Stimulated activated CD4-positive, alpha-beta T cell treated with anti-CD3 and anti-CD28 coated beads, Interleukin-4, amount 100 ng/mL, for 48 hours (primary cell): ENCODE measurements at regions not wholly inside any gene's neighbourhood (a gene's known extent, or its start where the extent isn't known, plus 50 kb on each side); places are given as distances from the start of the nearest gene placed in this dataset.
A peak's percentile ranks its signal among the peaks of the same experiment; 100 is the strongest.
"Not testable (repeated sequence)": the region's sequence is repeated elsewhere in the genome, so short reads cannot be mapped to it uniquely, and the experiment has no call there.

Source experiments
- DNase-seq, 2 donors: peaks; one replicate each; pipeline ENCODE4 v3.0.0-alpha.2; 2020; ENCODE audit warnings: low read depth in 2 of 2

GRCh38 chr5:7289634-7290033 lies 106.3 kb upstream of the ADCY2 start:
- not testable (repeated sequence) for DNase-seq

DNA sequence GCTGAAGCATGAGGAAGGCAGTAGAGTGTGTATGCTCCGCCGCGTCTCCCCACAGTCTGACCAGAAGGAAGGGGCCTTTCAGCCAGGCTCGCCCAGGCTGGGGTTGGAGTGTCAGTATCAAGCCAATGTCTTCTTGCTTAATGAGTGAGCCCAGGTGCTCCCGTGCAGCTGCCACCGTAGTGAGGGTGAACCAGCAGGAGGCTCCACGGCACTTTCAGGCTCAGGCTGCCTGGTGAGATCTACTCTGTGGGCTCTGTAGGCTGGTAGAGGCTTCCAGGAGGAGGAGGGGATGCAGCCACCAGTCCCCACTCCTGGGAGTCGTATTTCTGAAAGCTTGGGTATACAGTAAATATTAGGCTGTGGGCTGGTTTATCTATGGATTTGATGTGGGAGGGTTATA lies 98.1 kb upstream of the ADCY2 start:
- DNase-seq = not testable (repeated sequence)

- DNase-seq = not testable (repeated sequence)
Observed at GRCh38 chr5:7299731-7300130, 96.2 kb upstream of the ADCY2 start.

- DNase-seq = not testable (repeated sequence)
Observed at GRCh38 chr5:7305000-7305674, 90.8 kb upstream of the ADCY2 start.

GRCh38 chr5:7306556-7306955 lies 89.4 kb upstream of the ADCY2 start:
- DNase-seq = peak in 1 of 2 donors; percentile 8

DNA sequence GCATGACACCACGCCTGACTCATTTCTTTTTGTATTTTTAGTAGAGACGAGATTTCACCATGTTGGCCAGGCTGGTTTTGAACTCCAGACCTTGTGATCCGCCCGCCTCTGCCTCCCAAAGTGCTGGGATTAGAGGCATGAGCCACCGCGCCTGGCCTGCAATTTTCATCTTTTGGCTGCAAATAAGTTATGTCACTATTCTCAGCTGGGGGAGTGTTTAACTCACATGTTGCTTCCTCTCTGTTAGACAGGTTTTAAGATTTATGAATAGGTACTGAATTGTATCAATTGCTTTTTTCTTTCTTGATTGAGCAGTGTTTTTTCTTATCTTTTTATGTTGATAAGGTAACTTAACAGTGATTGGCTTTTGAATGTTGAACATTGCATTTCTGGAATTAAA lies 88.2 kb upstream of the ADCY2 start:
- not testable (repeated sequence) for DNase-seq

DNA sequence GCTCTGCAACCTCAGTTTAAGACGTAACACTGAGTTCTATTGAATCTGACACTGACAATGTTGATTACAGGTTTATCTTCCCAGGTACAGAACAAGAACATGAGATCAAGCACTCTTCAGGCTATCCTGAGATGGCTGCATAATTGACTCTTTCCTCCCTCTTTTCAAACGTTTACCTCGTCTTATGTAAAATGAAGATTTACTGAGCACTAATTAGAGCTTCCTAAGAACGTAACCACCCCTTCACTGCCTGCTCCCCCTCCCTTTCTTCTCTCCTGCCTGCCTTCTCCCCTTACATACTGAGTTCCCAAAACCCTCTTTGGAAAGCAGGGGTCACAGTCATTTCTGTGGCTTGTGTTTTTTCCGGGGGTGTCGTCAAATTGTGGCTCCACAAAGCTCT lies 86.2 kb upstream of the ADCY2 start:
- not testable (repeated sequence) for DNase-seq

- not testable (repeated sequence) for DNase-seq
Observed at GRCh38 chr5:7310656-7311055, 85.3 kb upstream of the ADCY2 start.

- DNase-seq = no peak
Observed at GRCh38 chr5:7315118-7315517, 80.8 kb upstream of the ADCY2 start.

DNA sequence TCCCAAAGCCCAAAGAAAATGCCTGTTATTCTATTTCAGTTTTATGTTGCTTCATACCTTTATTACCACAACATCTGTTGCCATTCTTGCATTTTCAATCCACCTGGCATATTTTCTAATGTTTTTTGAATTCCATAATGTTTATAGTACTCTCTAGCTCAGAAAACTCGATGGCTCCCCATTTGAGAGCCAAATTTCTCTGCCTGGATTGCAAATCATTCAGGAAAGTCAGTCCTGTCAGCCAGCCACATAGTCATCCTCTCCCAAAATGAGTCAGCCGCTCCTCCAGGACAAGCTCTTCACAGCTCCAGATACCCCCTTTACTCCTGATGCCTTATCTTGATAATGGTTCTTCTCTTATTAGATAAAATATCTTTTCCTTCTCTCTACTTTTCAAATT lies 78.2 kb upstream of the ADCY2 start:
- no peak for DNase-seq

DNA sequence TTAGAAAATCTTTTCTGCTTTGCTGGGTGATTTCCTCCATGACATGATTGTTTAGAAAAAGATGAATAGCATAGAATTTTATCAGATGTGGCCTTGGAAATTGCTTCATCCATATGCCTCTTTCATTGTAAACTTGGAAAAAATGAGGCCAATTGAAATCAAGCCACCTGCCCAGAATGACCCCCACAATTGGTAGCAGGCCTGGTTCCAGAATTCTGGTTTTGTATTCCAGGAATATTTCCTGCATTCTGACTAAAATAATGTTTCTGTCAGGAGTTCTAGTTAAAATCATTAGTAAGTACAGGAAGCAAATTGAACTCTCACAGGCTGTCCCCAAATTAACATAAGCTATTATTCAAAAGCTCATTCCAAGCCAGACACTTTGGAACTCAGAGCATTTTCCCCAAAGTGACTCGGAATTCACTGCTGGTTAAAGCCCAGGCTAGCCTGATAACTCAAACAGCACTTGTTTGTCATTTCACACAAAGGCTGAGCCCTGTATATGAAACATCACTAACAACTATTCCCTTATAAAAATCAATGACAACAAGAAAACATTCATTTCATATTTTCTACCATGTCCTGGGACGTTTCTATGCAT lies 75.1 kb upstream of the ADCY2 start:
- no peak for DNase-seq

DNA sequence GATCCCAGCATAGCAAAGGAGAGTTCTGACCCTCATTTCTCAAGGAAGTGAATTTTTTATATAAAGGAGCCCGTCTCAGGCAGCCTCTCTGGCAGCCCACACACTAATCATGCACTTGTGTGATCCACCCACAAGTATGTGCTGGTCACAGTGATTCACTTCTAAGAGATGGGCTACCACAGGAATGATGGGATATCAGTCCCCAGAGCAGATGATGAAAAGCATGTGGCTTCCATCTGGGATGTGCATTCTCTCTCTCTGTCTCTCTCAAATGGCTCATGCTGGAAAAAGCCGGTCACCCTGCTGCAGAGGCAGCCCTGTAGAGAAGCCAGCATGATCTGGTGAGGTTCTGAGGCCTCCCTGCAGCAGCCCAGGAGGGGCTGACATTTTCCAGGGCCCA lies 74.2 kb upstream of the ADCY2 start:
- no peak for DNase-seq

GRCh38 chr5:7324919-7325318 lies 71.0 kb upstream of the ADCY2 start:
- no peak for DNase-seq

DNA sequence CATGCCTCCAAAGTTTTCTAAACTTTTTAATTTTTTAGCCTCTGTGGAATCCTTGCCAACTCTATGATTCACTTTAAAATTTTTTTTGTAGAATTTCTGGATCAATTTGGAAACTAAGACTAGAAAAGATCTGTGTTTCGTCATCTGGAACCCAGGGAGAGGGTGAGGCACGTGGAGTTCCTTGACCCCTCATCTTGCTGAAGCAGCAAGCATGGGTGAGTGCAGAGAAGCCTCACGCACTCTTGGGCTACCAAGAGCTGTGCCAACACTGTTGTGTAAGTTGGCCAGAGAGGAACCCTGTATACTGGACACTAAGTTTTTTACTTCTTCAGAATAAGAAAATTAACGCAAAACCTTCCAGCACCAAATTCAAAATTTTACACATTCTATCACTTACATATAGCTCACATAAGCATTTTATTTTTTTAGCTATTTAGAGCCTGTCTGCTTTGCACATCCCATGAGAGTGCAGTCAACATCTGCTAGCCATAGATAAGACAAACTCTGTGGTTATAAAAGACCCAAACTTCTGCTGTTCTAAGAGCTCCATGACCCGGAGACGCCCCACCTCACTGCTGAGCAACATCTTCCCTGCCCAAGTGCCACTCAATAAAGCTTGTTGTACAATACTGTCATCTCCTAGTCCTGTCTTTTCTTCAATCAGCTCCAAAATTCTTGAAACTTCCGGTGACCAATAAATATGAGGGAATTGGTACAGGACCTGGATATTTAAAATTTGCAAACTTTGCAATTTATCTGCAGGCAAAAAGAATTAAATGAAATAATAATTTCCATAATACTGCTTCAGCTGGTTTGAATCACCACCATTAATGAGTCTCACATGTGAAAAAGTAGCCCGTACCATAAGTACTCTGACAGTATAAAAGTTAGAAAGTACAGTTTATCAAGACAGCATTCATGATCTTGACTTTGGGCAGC lies 69.7 kb upstream of the ADCY2 start:
- no peak for DNase-seq

GRCh38 chr5:7329141-7329540 lies 66.8 kb upstream of the ADCY2 start:
- DNase-seq = no peak

GRCh38 chr5:7329712-7330111 lies 66.2 kb upstream of the ADCY2 start:
- no peak for DNase-seq

- no peak for DNase-seq
Observed at GRCh38 chr5:7330256-7330655, 65.7 kb upstream of the ADCY2 start.

DNA sequence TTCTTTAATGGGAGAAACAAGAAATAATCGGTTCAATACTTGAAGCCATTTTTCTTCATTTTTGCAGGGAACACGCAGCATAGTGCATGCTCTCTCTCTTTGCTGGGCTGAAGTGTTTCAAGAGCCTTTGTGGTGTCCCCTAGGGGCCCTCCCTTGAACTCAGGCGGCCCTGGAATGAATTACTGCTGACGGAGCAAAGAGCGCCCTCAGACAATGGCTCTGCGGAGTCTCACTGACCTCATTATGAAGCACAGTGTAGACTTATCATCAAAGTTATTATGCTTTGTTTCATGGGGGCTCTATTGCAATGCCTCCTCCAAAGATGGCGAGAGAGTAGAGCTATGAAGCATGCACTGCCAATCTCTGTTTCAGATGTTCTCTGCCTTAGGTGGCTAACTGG lies 64.8 kb upstream of the ADCY2 start:
- no peak for DNase-seq
